ENCODE measurements at regions not wholly inside any gene's neighbourhood (a gene's known extent, or its start where the extent isn't known, plus 50 kb on each side); places are given as distances from the start of the nearest gene placed in this dataset.

GRCh38 chr1:193339401-193339800, 153.0 kb upstream of the B3GALT2 start:
- TF ChIP-seq CTCF (conservative IDR thresholded peaks at IDR 0.05; ENCODE audit: low read length): no peak
- no peak for TF ChIP-seq EZH2phosphoT487 (IDR thresholded peaks at IDR 0.05; ENCODE audit: borderline replicate concordance, low read depth, low read length)
